ENCODE measurements at regions not wholly inside any gene's neighbourhood (a gene's known extent, or its start where the extent isn't known, plus 50 kb on each side); places are given as distances from the start of the nearest gene placed in this dataset.

DNA sequence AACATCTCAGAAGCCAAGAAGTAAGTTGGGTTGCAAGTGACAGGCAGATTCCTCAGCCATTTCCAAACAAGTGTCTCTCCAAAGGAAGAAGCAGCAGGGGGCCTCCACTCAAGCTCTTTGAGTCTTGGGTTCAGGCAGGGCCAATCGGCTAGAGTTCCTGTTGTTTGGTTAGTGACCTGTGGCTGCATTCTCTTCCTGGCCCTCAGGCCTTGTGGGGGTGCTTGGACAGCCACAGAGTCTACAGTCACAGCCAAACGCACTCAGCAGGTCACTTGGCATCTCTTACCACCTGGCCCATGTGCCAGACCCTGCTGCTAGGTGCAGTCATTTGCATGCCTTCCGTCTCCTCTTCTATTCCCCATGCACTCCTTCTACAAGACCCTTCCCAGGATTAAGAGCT, 353.9 kb downstream of the GRIN2B start:
- no peak overlapping the region for H3K4ac ChIP-seq (ENCODE audit: low read depth, low read length)
- no peak overlapping the region for H2AK9ac ChIP-seq (replicated peaks; ENCODE audit: low read depth, low read length, poor library complexity)
- no peak overlapping the region for H3K56ac ChIP-seq (ENCODE audit: extremely low read depth, insufficient read depth, low read length)
- H4K91ac ChIP-seq (ENCODE audit: insufficient read depth, low read depth, low read length) = no peak overlapping the region
- H4K5ac ChIP-seq (ENCODE audit: low read depth, low read length) = no peak overlapping the region
- DNase-seq (no peak), ATAC-seq (ENCODE audit: low read depth) (no peak)
- no peaks in the 10 kb centered on the region for H4K20me1 ChIP-seq (ENCODE audit: insufficient read depth, low read length)
- no peaks in the 10 kb centered on the region for H3K36me3 ChIP-seq (ENCODE audit: control insufficient read depth, insufficient read depth, low read length)
- whole genome bisulfite sequencing, 2 experiments (ENCODE audit: extremely low coverage in 2 of 2, insufficient read length in 1 of 2) = 40% methylated on average over 1 of the region's 3 CpGs; no CpG with 5 or more reads in 1 of the 2 experiments
- TF ChIP-seq SMC3 (IDR thresholded peaks at IDR 0.05; ENCODE audit: low read depth, low read length) (no peak), RAD21 (IDR thresholded peaks at IDR 0.05; ENCODE audit: low read length) (no peak), FOS (IDR thresholded peaks at IDR 0.05; ENCODE audit: low read depth, low read length) (no peak), NFE2L2 (IDR thresholded peaks at IDR 0.05; ENCODE audit: low read depth, low read length) (no peak), POLR2A (IDR thresholded peaks at IDR 0.05; ENCODE audit: low read depth, low read length) (no peak), RCOR1 (IDR thresholded peaks at IDR 0.05; ENCODE audit: insufficient replicate concordance, low read length) (no peak), RFX5 (IDR thresholded peaks at IDR 0.05; ENCODE audit: low read depth, low read length) (no peak), MXI1 (IDR thresholded peaks at IDR 0.05; ENCODE audit: borderline replicate concordance, low read depth, low read length) (no peak), CHD1 (IDR thresholded peaks at IDR 0.05; ENCODE audit: low read depth, low read length) (no peak), MAFK (IDR thresholded peaks at IDR 0.05; ENCODE audit: low read depth, low read length) (no peak), BHLHE40 (IDR thresholded peaks at IDR 0.05; ENCODE audit: low read depth, low read length) (no peak)
- TF ChIP-seq, protein P1, sequence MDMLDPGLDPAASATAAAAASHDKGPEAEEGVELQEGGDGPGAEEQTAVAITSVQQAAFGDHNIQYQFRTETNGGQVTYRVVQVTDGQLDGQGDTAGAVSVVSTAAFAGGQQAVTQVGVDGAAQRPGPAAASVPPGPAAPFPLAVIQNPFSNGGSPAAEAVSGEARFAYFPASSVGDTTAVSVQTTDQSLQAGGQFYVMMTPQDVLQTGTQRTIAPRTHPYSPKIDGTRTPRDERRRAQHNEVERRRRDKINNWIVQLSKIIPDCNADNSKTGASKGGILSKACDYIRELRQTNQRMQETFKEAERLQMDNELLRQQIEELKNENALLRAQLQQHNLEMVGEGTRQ (IDR thresholded peaks at IDR 0.05; ENCODE audit: low read depth, low read length) = no peak
- TF ChIP-seq, protein P2, sequence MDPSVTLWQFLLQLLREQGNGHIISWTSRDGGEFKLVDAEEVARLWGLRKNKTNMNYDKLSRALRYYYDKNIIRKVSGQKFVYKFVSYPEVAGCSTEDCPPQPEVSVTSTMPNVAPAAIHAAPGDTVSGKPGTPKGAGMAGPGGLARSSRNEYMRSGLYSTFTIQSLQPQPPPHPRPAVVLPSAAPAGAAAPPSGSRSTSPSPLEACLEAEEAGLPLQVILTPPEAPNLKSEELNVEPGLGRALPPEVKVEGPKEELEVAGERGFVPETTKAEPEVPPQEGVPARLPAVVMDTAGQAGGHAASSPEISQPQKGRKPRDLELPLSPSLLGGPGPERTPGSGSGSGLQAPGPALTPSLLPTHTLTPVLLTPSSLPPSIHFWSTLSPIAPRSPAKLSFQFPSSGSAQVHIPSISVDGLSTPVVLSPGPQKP (IDR thresholded peaks at IDR 0.05; ENCODE audit: borderline replicate concordance, low read depth, low read length) = no peak
- in situ Hi-C loops (cut with MboI; ENCODE audit: low sequenced_read_pairs) = no loop called here
- H3K9me3 ChIP-seq (ENCODE audit: control insufficient read depth, insufficient read depth, low read length) = no peaks in the 10 kb centered on the region
- no peak overlapping the region for H3K4me3 ChIP-seq (ENCODE audit: insufficient read depth, low read depth, low read length)
- H3K79me1 ChIP-seq (ENCODE audit: low read depth in 1 of 2, low read length in 2 of 2) = no peaks in the 10 kb centered on the region
- no peak overlapping the region for H3K27ac ChIP-seq (ENCODE audit: insufficient read depth, low read length)
- no peak overlapping the region for H2BK20ac ChIP-seq (ENCODE audit: low read depth, low read length)
- H2AK5ac ChIP-seq (ENCODE audit: low read depth, low read length) = no peak overlapping the region
- H3K4me2 ChIP-seq (ENCODE audit: low read depth, low read length) = no peak overlapping the region
- no peak overlapping the region for H3K14ac ChIP-seq (replicated peaks; ENCODE audit: low read depth, low read length)
- H2AFZ ChIP-seq (replicated peaks; ENCODE audit: low read length, poor library complexity) = peak overlapping the region; percentile 33
- CTCF ChIA-PET = no interaction called here
- H3K27me3 ChIP-seq (ENCODE audit: control insufficient read depth, insufficient read depth, low read length) = no peaks in the 10 kb centered on the region
- intact Hi-C loops (cut with micrococcal nuclease) = no loop called here
- no peak overlapping the region for H3K23ac ChIP-seq (ENCODE audit: low read depth, low read length)
- no peak overlapping the region for H3K18ac ChIP-seq (ENCODE audit: low read depth, low read length)
- POLR2A ChIA-PET (ENCODE audit: unreplicated experiment) = no interaction called here
- no TSS peak for BruUV-seq (replicated peaks)
- no peak overlapping the region for H2BK120ac ChIP-seq (ENCODE audit: low read depth, low read length)
- H3K4me1 ChIP-seq (ENCODE audit: control insufficient read depth, insufficient read depth, low read length) = no peaks in the 10 kb centered on the region
- no peak overlapping the region for H2BK15ac ChIP-seq (ENCODE audit: low read depth, low read length)
- no peak overlapping the region for H4K8ac ChIP-seq (ENCODE audit: low read depth in 2 of 2, low read length in 2 of 2)
- dilution Hi-C loops (cut with HindIII; ENCODE audit: low sequenced_read_pairs, unreplicated experiment) = no loop called here
- H2BK5ac ChIP-seq (ENCODE audit: low read depth, low read length, poor library complexity, severe bottlenecking) = no peak overlapping the region
- H3K9me1 ChIP-seq (ENCODE audit: insufficient read depth, low read length) = no peaks in the 10 kb centered on the region
- no peak overlapping the region for H3K9ac ChIP-seq (ENCODE audit: low read depth, low read length)

Data from IMR-90 (cell line).